GM12872 (cell line): ENCODE measurements at regions not wholly inside any gene's neighbourhood (a gene's known extent, or its start where the extent isn't known, plus 50 kb on each side); places are given as distances from the start of the nearest gene placed in this dataset.

Experiments
- TF ChIP-seq, protein P1 (sequence below): IDR thresholded peaks from 3 replicates; pipeline ENCODE4 v1.5.1; 2011; ENCODE audit warnings: low read depth, mild to moderate bottlenecking, low read length, moderate library complexity; ENCODE audit not compliant: insufficient read depth

GRCh38 chr11:127269911-127270310, 269.3 kb upstream of the KIRREL3 start:
- TF ChIP-seq, protein P1, sequence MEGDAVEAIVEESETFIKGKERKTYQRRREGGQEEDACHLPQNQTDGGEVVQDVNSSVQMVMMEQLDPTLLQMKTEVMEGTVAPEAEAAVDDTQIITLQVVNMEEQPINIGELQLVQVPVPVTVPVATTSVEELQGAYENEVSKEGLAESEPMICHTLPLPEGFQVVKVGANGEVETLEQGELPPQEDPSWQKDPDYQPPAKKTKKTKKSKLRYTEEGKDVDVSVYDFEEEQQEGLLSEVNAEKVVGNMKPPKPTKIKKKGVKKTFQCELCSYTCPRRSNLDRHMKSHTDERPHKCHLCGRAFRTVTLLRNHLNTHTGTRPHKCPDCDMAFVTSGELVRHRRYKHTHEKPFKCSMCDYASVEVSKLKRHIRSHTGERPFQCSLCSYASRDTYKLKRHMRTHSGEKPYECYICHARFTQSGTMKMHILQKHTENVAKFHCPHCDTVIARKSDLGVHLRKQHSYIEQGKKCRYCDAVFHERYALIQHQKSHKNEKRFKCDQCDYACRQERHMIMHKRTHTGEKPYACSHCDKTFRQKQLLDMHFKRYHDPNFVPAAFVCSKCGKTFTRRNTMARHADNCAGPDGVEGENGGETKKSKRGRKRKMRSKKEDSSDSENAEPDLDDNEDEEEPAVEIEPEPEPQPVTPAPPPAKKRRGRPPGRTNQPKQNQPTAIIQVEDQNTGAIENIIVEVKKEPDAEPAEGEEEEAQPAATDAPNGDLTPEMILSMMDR: no peak

- TF ChIP-seq, protein P1: no peak
Measured at GRCh38 chr11:127268932-127269331, 268.4 kb upstream of the KIRREL3 start.

- TF ChIP-seq, protein P1: no peak
Measured at GRCh38 chr11:127268521-127268920, 268.0 kb upstream of the KIRREL3 start.

- TF ChIP-seq, protein P1: no peak
Measured at GRCh38 chr11:127259102-127259501, 258.5 kb upstream of the KIRREL3 start.

DNA sequence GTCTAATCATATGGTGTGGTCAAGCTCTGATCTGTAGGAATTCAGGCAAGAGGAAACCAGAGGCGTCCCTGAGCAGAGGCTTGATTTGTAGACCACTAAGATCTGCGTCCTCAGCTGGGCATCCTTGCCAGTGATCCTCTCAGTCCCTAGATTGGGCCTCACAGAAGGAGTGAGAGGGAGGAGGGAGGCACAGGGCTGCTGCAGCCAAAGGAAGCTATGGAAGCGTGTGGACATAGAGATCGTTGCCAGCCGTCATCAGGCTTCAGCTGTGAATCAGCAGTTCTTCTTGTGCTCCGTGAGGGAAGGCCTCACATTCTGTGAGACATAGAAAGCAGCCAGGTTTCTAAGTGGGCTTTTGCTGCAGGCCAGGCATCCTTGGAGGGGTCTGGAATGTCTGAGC, 254.6 kb upstream of the KIRREL3 start:
- TF ChIP-seq, protein P1: no peak

DNA sequence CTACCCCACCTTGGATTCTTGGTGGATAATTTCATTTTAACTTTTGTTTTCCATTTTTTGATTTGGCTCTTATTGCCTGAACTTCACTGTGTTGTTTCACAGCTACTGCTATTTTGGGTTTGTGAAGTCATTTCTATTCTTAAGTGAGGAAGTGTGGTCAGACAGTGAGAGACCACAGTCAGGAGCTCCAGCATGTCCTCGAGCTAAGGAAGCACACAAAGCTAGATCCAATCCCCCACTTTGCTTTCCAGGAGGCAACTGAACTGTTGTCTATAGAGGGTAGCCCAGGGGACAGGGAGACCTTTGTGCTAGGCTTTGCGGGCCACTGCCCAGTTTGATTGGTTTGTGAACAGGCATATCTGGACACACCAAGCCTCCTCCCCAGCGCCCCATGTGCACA, 251.8 kb upstream of the KIRREL3 start:
- TF ChIP-seq, protein P1: no peak

DNA sequence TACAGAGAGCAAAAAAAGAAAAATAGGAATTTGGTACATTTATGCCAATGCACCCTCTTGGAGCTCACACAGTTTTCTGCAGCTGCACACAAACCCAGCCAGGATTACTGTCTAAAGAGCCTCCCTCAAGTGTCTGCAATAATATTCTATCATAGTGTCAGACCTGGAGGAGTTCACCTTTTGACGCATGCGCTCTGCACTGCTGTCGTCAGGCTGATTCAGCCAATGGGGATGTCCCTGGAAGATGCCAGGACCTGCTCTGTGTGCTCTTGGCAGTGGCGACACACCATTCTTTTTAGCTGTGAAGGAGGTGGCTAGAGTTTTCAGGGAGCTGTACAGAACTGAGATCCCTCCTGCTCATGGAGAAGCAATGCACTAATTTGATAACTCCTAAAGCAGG, 249.0 kb upstream of the KIRREL3 start:
- TF ChIP-seq, protein P1: no peak

GRCh38 chr11:127248476-127248875, 247.9 kb upstream of the KIRREL3 start:
- TF ChIP-seq, protein P1: no peak
